NCI-H1436 treated with DMSO at 0.1 percent for 48 hours (cell line): ENCODE measurements at regions not wholly inside any gene's neighbourhood (a gene's known extent, or its start where the extent isn't known, plus 50 kb on each side); places are given as distances from the start of the nearest gene placed in this dataset.

Experiments
- DNase-seq: peaks from one replicate; lab custom pipeline; 2025; lab: John Stamatoyannopoulos, UW

DNA sequence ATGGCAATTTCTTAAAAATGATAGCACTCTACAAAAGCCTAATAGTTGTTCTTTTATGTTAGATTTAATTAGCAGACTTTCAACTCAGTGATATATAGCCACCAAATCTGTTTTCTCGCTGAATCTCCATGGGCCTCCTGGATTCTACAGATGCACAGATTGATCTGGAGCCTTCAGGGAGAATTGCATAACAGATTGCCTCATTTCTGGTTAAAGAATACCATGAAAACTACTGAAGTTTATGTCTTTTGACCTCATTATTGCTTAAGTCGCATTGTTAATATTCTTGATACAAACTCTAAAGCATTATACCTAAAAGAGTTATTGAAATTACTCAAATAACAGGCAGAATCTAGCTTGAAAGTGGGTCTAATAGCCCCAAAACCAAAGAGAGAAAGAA lies 53.7 kb upstream of the PRR20A start:
- DNase-seq, result no peak
